ENCODE measurements at regions not wholly inside any gene's neighbourhood (a gene's known extent, or its start where the extent isn't known, plus 50 kb on each side); places are given as distances from the start of the nearest gene placed in this dataset.

DNA sequence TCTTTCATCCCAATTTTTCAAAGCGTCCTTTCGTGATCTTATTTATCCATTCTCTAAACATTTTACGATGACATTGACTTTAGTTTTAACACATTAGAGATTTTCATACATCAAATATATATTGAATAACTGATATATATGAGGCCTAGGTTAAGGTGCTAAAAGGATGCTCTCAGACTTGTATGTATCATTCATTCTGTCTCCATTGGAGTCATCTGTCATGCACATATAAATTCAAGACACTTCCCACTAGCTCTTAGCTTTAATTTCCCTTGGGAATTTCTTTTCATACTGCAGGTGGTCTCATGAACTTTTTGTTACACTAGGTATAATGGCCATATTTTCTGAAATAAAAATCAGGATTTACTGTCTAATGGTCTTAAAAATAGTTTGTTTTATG is 635.8 kb upstream of the C9orf72 start:
- DNase-seq (ENCODE audit: low spot score), result no peak

DNA sequence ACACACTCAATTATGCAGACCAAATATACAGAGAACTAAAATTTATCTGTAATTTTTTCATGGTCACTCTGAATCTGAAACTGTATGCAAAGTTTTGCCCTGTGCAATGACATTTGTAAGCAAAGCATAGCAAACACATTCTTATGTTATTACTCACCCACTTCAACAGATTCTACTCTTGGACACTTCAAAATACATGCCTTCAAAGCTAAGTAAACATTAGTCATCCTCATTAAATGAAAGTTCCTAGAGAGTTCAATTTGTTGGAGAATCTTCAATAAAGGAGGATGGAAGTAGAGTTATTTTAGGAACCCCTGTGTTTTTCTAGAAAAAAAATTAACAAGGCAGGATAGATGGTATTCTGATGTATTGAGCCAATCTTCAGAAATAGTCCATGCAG is 639.7 kb upstream of the C9orf72 start:
- DNase-seq (ENCODE audit: low spot score), result peak; percentile 11

DNA sequence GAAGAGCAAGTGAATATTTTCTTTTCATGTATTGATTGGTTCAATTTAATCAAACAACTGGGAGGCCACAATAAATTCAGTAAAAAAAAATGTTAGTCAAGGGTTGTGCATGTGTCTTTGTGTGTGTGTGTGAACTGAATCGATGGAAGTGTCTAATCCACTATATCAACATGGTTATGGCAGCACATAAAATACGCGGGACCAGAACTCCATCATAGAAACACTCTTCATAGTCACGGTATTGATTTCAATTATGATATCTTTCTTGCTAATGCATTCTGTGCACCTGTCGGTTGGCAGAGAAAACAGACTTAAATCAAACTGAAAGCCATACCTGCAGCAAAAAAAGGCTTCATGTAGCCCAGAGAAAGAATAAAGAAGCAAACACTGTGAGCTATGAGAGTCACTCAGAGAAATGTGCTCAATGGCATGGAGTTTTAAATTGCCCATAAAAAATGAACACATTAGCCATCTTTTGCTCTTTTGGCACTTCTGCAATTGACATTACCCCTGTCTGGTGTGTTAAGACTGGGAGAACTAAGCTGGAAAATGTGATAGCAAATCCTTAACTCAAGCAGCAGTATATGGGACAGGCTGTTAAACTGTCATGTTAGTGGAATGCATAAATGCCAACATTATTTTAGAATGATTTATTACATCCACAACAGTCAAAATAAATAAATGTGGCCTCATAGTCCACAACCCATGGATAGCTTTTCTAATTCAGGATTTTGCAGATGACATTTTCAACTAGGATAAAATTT is 642.4 kb upstream of the C9orf72 start:
- no peak for DNase-seq (ENCODE audit: low spot score)

DNA sequence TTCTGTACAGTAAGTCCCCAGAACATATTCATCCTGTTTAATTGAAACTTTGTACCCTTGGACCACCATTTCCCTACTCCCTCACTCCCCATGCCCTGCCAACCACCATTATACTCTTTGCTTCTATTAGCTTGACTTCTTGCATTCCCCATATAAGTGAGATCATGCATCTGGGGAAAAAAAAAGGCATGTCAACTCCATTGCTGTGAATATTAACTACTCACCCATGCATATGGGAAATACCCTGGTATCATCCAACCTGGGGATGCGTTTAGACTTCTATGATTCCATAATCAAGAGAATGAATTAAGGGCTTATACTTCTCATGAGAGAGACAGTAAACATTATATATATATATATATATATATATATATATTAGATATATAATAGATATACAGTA is 659.4 kb upstream of the C9orf72 start:
- DNase-seq (ENCODE audit: low spot score), result no peak

DNA sequence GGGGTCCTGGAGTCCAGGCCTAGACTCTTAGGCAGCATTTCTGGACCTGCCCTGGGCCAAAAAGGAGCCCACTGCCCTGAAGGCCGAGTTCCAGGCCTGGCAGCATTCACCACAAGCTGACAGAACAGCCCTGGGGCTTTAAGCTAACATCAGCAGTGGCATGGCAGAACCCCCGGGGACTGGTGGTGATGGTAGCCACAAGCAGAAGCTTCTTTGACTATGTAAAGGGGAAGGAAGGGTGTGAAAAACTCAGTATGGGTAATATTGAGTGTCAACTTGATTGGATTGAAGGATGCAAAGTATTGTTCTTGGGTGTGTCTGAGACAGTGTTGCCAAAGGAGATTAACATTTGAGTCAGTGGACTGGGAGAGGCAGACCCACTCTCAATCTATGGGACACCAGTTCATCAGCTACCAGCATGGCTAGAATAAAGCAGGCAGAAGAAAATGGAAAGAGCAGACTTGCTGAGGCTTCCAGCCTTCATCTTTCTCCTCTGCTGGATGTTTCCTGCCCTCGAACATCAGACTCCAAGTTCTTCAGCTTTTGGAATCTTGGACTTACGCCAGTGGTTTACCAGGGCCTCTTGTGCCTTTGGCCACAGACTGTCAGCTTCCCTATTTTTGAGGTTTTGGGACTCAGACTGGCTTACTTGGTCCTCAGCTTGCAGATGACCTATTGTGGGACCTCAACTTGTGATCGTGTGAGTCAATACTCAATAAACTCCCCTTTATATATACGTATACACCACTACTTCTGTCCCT is 661.0 kb upstream of the C9orf72 start:
- no peak for DNase-seq (ENCODE audit: low spot score)

DNA sequence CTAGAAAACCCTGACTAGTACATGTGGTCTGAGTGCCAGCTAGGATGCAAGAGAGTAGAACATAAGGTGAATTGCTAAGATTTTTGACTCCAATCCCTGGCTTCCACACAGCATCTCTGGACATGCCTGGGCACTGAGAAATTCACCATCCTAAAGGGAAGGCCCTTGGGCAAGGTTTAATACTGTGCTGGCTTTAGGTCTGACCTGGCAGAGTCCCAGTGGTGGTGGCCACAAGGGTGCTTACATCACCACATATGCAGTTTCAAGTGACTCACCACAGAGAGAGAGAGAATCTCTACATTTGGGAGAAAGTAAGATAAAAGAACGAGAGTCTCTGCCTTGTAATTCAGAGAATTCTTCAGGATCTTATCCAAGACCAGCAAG is 661.6 kb upstream of the C9orf72 start:
- peak; percentile 3 for DNase-seq (ENCODE audit: low spot score)

DNA sequence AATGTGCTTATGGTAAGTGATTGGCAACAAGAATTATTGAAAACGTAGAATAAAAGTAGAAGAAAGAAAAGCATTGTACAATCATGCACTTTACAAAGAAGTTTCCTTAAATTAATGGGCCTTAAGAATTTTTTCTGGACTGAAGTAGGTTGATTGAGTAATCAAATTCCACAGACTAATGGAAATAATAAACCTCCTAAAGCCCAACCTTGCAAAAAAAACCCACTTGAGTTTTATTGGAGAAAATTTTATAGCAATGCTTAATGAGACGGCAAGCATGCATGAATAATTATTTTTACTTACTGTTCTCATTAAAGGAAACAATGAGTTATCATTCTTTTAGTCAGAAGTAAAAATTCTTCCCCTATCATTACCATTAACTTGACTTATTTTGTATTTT is 676.1 kb upstream of the C9orf72 start:
- DNase-seq (ENCODE audit: low spot score), result no peak

DNA sequence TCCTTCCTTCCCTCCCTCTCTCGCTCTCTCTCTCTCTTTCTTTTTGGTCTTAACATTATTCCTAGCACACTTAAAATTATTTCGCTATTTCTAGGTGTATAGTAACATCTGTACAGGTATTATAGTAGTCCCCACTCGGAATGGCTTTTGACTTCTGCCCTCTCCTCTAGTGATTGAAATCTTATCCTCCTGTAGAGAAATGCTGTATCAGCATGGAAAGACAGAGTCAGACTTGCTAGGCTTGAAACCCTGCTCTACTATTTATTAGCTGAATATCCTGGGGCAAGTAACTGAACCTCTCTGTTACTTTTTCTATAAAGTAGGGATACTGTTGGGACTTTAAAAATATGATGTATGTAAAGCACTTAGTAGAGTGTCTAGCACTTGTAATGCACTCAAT is 681.9 kb upstream of the C9orf72 start:
- no peak for DNase-seq (ENCODE audit: low spot score)

DNA sequence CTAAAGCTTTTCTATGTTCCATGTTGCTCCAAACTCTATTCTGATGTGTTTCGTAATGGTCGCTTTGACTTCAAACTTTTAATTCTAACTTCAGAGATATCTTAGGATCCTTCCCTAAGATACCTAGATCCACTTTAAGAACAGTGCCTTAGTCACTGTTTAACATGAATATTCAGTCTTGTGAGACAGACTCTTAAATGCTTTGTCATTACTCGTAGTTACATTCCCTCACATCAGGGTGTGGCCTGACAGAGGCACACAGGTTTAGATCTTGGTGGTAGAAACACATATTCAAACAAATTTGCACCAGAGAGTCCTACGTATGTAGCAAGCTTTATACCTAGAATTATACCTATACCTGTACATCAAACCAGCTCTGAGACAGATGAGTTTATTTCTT is 687.0 kb upstream of the C9orf72 start:
- DNase-seq (ENCODE audit: low spot score), result no peak

DNA sequence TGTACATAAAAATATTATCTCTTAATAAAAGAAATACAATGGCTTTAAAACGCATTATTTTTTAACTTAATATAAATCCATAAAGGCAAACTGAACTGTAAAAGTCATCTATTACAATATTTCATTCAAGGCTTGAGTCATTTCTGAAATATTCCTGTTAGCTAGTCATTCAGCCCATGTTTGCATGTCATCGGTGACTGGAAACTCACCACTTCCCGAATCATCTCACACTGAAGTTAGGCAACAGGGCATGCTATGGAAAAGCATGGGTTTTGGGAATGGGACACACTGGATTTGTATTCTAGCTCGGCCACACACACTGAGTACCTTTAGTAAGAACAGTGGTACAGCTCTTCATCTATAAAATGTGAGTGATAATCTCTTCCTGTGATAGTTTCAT is 691.1 kb upstream of the C9orf72 start:
- peak; percentile 5 for DNase-seq (ENCODE audit: low spot score)

DNA sequence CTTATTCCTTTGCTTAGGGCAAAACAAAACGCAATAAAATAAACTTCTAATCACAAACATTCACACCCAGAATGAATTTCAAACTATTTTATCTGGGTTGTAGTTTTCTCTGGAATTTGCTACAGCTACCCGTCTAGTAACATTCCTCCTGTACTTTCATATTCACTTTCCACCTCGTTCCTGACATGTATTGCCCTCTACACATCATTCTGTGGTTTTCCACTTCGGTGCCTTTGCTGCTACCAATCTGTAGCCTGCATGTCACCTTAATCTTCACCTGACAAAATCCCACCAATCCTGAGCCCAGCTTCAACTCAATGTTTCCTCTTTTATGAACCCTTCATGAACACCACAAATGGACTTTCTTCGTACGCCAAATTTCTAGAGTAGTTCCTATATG is 694.1 kb upstream of the C9orf72 start:
- no peak for DNase-seq (ENCODE audit: low spot score)

DNA sequence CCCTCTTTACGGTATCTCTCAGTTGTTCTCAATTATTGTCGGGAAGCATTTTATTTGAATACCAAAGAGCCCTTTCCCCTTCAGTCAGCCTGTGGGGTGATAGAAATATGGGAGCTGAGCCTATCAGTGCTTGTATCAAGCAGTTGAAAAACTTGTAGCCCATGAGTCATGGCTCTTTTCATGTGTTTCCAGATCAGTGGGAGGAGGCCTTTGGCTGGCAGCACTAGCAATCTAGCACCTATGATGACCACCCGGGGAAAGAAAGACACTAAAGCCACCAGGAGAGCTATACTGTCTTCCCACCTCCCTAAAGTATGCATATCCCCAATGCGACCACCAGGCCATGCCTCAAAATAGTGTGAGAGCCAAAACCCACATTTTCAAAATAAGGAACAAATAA is 696.9 kb upstream of the C9orf72 start:
- no peak for DNase-seq (ENCODE audit: low spot score)

DNA sequence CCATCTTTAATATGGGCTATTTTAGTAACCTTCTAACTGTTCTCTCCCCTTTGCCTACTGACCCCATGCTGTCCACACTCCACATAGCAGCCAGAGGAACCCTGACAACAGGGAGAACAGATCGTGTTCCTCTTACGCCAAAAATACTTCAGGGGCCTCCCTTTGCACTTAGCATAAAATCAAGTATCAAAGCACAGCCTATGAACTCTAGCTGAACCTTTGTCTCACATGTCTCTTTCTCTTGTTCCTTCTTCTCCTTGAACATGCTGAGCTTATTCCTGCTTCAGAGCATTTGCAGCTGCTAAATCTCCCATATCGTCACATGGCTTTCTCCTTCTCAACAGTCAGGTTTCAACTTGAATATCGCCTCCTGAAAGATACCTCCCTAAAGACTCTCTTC is 698.8 kb upstream of the C9orf72 start:
- DNase-seq (ENCODE audit: low spot score), result no peak

DNA sequence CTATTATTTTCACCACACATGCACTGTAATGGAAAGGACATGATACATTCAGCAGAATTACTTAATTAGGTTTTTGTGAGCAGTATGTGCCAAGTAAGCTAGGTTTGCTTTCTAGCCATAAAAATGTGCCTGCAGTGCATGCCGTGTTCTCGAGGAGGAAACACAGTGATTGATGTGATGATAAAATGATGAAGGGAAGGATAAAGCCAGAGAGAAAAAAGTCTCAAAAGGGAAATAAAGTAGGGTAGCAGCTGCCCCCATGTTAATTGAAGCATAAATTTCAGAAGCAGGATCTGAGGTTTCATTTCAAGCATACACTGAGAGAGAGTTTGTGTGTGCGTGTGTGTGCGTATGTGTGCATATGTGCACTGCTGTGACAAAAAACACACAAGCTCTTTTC is 714.2 kb upstream of the C9orf72 start:
- DNase-seq (ENCODE audit: low spot score), result no peak

DNA sequence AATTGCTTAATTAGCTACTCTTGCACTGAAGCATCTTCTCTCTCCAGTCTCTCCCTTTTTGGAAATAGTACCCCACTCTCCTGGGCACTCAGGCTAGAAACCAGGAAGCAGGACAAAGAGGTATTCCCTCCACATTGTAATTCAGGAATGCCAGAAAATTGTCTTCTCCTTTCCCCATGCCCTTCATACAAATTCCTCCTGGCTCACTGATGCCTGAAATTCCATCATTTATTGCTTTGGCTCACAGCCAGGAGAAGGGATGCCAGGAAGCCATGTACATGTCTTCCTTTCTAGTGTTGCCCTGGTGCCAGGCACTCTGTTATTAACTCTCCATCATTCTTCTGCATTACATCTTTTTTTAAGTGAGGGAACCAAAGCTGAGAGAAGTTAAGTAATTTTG is 716.5 kb upstream of the C9orf72 start:
- DNase-seq (ENCODE audit: low spot score), result no peak

DNA sequence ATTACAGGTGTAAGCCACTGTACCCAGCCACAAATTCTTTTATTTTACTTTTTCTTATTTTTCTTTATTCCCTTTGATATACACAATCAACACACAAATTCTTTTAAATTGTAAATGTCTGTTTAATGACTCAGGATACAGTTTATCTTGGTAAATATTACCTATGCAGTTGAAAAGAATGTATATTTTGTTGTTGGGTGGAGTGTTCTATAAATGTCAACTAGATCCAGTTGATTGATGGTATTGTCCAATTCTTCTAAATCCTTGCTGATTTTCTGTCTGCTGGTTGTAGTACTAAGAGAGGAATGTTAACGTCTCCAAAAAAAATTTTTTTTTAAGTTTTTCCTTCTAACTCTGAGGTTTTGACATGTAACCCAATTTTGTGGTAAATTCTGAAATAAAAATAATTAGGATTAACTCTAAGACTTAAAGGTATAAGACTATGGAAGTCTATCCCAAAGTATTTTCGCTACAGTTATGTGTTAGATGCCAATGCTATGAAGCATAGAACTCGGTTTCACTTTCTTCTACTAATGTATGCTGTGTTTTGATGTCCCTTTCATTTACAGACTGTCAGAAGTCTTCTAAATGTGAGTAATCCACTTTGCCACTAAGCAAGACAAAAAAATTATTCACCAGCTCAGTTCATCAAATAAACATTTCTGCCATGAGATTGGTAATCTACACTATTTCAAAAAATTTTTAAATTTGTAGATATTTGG is 720.2 kb upstream of the C9orf72 start:
- DNase-seq (ENCODE audit: low spot score), result no peak

DNA sequence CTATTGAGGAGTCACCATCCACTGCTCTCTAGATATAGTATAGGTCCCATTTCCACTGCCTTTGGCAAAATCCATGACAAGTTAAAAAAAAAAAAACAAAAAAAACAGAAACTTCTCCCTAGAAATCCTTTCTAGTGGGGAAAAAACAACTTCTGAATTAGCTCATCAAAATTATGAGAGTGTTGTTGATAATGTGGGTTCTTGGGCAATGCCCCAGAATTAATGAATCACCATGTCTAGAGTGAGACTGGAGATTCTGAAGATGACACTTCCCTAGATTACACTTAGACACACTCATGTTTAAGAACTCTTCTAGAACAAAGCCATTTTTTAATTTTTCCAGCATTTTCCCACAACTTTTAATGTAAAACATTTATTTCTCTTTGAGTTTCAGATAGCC is 728.0 kb upstream of the C9orf72 start:
- no peak for DNase-seq (ENCODE audit: low spot score)

DNA sequence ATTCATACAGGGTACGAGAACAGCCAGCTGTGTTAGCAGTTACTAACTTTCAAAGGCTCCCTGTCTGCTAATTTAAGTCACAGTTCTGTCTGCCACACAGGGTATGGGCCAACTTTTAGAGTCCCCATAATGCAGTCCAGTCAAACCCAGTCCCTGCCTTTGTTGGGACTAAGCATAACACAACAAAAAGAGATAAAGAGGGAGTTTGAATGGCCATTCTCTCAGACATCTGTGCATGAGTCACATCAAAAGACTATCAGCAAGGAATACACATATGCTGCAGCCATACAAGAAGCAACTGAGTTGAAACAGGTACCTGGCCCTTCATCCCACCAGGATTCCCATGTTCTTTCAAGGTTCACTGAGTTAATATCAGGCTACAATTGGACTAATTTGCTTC is 744.5 kb upstream of the C9orf72 start:
- no peak for DNase-seq (ENCODE audit: low spot score)

DNA sequence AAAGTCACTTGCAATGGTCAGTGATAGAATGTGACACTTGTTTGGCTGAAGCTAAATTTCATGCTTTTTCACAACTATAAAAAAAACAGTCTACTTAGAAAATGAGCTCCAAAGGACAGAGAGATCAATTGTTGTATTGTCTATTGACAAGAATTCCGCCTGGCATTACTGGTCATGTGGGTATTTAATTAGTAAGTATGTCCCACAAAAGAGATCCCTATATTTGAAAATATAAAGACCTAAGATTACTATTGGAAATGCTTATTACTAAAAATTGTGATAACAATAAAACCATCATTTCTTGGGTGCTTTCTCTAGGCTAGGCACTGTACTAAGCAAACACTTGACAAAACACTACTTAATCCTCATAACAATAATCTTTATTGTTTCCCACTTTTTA is 745.2 kb upstream of the C9orf72 start:
- no peak for DNase-seq (ENCODE audit: low spot score)

DNA sequence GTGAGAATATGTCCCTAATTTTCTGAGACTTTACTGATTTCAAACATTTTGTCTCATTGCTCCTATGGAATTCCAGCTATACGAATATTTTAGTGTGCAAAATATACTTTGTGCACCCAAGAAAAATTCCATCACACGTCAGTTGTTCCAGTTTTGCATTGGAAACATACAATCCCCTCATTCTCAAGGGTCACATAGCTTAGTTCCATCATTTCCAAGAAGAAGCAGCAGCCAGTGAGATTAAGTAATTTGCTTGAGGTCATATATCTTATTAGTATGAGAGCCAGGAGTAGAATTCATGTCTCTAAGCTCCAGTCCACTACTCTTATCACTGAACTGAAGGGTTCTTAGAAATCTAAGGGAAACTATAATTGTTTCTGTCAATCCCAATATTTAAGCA is 746.7 kb upstream of the C9orf72 start:
- no peak for DNase-seq (ENCODE audit: low spot score)

DNA sequence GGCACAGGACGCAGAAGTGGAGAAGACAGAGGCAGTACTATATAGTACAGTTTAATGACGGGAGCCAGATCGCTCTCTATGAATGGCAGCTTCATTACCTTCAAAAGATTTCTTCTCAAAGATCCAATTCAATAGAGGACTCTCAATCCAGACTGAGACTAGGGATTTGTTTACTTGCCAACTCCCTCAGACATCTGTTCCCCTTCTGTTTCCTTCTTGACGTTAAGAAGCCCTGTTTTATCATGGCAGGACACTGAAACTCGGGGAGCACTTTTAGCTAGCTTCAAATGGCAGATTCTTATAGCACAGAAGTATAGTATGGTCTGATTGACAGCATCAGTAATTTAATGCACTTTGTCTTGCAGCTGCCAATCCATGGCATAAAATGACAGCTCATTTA is 747.3 kb upstream of the C9orf72 start:
- DNase-seq (ENCODE audit: low spot score), result no peak

DNA sequence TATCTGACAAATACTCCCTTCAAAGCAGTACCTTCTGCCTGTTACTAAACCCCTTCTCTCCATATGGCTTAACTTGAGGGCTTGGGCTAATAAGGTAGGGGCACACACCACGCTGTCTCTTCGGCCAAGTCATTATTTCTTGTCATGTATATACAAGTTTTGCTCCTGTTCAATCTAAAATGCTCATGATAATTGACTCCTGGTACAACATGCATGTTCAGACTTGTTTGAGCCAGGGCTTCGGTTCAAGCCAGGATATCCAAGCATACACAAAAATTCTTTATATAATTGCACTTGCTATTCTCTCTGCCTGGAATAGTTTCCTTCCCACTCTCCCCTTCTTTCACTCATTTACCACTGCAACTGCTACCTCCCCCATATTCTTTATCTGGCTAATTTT is 756.0 kb upstream of the C9orf72 start:
- no peak for DNase-seq (ENCODE audit: low spot score)

DNA sequence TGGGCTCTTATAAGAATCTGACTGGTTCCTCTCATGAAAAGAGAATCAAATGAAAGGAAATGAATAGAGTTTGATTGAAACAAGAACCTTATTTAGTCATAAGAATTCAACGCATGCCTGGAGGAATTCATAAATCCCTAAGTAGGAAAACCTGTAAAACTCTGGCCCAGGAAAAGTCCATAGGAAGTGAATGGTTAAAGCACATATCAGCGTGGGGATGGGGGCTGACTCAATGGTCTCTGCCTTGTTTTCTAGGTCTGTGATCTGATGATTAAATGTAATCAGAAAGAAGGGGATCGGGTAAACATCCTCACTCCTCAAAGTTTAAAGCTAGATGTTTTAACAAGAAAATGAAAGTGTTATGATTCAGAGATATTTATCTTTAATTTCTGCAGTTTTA is 759.4 kb upstream of the C9orf72 start:
- no peak for DNase-seq (ENCODE audit: low spot score)

All from AG20443 (cell line).